GM21367 (cell line): ENCODE measurements at regions not wholly inside any gene's neighbourhood (a gene's known extent, or its start where the extent isn't known, plus 50 kb on each side); places are given as distances from the start of the nearest gene placed in this dataset.
A peak's percentile ranks its signal among the peaks of the same experiment; 100 is the strongest.
"Not testable (repeated sequence)": the region's sequence is repeated elsewhere in the genome, so short reads cannot be mapped to it uniquely, and the experiment has no call there.

Source experiments
- ATAC-seq: cut with Tn5 transposase; IDR thresholded peaks from one replicate; pipeline ENCODE4 v1.9.1; 2021; ENCODE audit not compliant: unreplicated experiment

DNA sequence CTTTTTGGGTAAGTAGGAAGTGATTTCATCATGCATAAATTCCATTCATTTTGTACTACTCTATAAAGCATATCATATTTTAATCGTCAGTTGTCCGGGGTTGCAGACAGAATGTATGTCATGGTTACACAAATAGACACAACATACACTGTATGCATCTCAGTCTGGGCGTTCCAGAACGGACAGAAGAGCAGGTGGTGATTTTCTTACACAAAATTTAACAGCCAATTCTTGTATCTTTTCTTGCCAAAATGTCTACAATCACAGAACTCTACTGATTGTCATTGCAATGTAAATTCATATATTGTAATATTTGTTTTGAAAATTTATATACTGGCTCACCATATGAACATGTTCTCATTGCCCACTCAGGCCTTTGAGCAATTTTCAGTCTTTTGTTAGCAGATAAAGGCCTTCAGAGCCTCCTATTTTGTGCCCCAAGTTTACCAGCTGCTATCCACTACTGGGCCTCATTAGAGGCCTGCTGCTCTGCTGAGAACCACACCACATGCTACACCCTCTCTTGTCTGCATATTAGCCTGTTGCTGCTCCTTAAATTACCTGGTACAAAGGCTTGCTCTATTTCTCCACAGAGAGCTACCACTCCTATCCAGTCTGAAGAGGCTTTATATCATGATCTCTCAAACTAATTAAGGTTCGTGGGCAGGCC lies 61.5 kb downstream of the PRDM13 start:
- no peak for ATAC-seq

DNA sequence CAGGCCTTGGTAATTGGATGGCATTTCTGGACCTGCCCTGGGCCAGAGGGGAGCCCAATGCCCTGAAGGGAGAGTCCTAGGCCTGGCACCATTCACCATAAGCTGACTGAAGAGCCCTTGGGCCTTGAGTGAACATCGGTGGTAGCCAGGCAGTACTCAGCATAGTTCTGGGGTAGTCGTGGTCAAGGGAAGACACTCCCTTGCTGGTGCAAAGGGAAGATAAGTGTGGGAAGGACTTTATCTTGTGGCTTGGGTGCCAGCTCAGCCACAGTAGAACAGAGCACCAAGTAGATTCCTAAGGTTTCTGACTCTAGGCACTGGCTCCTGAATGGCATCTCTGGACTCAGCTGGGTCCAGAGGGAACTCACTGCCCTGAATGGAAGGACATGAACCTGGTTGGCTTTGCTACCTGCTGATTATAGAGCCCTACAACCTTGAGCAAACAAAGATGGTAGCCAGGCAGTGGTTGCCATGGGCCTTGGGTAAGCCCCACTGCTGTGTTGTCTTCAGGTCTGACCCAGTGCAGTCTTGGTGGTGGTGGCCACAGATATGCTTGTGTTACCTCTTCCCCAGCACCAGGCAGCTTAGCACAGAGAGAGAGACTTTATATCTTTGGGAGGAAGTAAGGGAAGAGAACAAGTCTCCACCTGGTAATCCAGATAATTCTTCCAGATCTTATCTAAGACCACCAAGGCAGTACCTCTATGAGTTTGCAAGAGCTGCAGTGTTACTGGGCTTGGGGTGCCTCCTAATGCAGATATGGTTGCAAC lies 83.5 kb downstream of the PRDM13 start:
- ATAC-seq, result no peak

DNA sequence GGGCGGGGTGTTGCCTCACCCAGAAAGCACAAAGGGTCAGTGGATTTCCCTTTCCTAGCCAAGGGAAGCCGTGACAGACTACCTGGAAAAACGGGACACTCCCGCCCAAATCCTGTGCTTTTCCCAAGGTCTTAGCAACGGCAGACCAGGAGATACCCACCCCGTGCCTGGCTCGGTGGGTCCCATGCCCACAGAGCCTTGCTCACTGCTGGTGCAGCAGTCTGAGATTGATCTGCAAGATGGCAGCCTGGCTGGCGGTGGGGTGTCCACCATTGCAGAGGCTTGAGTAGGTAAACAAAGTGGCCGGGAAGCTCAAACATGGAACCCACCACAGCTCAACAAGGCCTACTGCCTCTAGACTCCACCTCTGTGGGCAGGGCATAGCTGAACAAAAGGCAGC lies 95.7 kb downstream of the PRDM13 start:
- ATAC-seq, result not testable (repeated sequence)

- no peak for ATAC-seq
These were observed 102.4 kb downstream of the PRDM13 start for GRCh38 chr6:99709062-99709461.

- ATAC-seq, result no peak
These were observed 104.7 kb downstream of the PRDM13 start for GRCh38 chr6:99711302-99711701.

- no peak for ATAC-seq
These were observed 105.3 kb downstream of the PRDM13 start for GRCh38 chr6:99711925-99712324.

GRCh38 chr6:99712519-99712918 lies 105.9 kb downstream of the PRDM13 start:
- ATAC-seq, result no peak

DNA sequence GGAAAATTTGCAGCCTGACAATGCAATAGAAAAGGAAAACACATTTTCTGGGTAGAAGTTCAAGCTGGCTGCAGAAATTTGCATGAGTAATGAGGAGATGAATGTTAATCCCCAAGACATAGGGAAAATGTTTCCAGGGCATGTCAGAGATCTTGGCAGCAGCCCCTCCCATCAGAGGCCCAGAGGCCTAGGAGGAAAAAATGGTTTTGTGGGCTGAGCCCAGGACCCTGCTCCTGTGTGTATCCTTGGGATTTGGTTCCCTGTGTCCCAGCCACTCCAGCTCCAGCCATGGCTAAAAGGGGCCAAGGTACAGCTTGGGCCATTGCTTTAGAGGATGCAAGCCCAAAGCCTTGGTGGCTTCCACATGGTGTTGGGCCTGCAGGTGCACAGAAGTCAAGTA lies 115.4 kb downstream of the PRDM13 start:
- ATAC-seq, result not testable (repeated sequence)

DNA sequence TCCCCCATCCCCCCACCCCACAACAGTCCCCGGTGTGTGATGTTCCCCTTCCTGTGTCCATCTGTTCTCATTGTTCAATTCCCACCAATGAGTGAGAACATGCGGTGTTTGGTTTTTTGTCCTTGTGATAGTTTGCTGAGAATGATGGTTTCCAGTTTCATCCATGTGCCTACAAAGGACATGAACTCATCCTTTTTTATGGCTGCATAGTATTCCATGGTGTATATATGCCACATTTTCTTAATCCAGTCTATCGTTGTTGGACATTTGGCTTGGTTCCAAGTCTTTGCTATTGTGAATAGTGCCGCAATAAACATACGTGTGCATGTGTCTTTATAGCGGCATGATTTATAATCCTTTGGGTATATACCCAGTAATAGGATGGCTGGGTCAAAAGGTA lies 123.6 kb downstream of the PRDM13 start:
- not testable (repeated sequence) for ATAC-seq

GRCh38 chr6:99736302-99736701 lies 129.7 kb downstream of the PRDM13 start:
- ATAC-seq, result no peak

GRCh38 chr6:99739526-99739925 lies 132.9 kb downstream of the PRDM13 start:
- ATAC-seq, result no peak

DNA sequence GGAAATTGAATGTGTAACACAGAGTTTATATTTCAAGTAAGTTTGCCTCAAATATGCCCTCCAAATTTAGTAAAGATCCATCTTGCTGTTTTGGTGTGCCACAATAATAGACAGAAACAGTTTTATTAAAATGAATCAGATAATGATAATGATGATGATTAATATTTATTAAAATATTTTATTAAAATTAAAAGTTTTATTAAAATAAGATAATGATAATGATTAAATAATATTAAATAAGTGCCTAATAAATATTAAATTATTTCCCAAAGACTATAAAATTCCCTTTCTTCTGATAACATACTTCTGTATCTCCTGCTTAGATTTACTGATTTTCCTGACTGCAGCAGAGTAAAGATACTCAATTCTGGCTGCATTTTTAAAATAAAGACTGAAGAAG lies 134.5 kb downstream of the PRDM13 start:
- ATAC-seq, result no peak

- ATAC-seq, result no peak
These were observed 137.0 kb downstream of the PRDM13 start for GRCh38 chr6:99743647-99744046.

DNA sequence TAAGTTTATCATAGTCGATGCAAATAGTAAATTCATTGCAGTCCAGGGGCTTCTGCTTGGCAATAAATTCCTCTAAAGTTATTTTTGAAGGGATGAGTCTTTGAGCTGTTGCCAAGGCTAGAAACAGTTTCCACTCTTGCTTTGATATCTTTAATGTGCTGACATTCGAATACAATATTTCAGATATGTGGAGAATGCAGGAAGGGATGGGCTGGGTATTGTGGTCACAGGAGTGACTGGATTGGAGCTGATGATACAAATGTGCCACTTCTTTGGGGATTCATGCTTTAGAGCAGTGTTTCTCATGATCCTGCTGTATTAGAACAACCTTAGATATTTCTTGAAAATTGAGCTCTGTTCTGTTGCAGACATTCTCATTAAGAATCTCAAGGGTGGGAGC lies 139.0 kb downstream of the PRDM13 start:
- no peak for ATAC-seq

DNA sequence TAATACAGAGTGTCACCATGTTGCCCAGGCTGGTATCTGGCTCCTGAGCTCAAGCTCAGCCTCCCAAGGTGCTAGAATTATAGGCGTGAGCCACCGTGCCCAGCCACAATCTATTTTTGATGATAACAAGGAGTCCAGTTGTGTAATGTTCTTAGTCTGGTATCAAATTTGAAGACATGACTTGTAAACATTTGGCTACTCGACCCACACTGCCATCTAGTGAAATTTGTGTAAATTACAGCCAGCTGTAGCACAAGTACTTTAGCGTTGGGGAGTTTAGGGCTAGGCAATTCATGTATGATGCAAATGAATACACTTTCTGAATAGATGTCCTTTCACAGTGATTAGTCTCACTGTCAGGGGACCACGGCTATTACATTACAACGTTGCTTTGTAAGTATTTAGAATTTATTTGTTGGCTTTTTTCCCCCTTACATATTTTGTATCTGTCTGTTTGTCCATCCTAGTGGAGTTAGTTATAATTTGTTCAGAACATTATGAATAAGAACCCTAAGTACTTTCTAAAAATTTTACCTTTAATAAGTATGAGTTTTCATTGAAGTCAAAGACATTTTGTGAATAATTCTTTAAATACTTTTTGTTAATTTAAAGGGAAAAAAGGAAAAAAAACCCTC lies 139.7 kb downstream of the PRDM13 start:
- peak; percentile 98 for ATAC-seq

DNA sequence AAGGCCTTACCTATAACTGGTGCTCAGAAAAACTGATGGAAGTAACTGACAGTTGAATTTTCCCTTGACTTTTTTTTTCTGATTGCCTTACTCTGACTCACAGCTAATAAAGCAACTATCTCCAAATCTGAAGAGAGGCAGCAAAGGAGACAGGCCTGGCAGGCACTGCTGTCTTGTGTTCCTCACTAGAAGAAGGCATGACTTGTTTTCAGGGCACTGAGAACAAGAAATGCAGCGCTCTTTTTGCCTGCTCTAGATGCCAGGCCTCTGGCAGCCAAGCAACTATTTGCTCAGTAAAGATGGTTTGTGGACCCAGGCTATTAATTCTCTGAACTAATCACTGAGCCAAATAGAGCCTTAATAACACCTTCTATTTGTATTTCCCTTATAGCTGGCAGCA lies 155.1 kb downstream of the PRDM13 start:
- no peak for ATAC-seq

DNA sequence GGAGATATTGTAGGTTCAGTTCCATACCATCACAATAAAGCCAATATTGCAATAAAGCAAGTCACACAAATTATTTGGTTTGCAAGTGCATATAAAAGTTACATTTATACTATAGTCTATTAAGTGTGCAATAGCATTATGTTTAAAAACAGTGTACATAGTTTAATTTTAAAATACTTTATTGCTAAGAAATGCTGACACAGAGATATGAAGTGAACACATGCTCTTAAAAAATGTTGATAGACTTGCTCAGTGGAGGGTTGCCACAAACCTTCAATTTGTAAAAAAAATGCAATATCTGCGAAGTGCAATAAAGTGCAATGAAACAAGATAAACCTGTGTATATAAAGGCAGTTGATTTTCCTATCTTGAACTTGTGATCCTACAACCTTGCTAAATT lies 161.5 kb downstream of the PRDM13 start:
- ATAC-seq, result no peak

DNA sequence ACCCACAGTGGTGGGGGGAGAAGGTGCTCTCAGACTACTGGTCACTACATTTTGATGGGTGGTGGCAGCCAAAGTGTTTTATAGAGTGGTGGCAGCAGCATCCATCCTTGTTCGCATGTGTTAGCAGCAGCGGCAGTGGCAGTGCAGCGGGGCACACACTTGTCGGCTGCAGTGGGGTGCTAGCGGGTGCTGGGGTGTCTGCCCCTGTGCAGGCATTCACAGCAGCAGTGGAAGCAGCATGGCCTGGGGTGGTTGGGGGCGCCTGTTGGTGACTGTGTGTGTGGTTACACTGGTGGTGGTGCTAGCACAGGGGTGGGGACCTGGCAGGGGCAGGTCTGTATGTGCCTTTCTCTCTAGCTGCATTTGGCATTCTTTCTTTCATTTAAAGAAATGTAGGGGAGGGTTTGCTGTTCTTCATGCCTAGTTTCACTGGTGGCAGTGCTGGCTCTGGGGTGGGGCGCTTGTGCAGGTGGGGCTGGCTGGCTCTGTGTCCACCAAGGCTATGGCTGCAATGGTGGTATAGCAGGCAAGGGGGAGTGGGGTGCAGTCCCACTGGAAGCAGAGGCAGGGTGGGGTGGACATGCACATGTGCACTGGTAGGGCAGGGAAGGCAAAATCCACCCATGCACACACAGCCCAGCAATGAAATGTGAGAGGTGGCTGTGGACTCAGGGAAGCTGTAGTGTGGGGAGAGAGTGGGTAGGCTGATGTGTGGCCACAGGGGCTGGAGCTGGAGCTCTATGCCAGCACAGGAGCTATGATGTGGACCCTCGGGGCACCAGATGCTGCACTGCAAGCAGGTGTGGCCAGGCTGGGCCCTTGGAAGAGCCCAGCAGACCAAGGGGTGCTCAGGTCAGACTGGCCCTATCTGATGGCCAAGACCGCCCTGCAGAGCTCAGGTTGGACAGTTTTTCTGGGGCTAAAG lies 173.3 kb downstream of the PRDM13 start:
- ATAC-seq, result no peak

DNA sequence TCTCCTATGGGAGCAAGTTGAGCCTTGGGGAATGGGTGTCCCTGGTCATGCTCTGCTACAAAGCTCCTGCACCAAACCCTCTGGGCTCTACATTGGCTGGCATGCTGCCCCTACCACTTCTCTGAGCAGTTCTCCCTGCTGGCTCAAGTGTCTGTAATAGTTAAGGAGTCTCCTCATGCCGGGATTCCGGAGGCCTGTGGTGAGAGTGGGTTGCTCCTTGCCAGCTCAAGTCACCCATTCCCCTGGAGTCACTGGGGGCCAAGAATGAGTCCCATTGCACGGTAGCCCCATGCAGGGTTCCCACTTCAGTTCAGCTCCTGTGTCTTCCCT lies 173.9 kb downstream of the PRDM13 start:
- no peak for ATAC-seq

- ATAC-seq, result no peak
These were observed 183.1 kb downstream of the PRDM13 start for GRCh38 chr6:99789767-99790166.

DNA sequence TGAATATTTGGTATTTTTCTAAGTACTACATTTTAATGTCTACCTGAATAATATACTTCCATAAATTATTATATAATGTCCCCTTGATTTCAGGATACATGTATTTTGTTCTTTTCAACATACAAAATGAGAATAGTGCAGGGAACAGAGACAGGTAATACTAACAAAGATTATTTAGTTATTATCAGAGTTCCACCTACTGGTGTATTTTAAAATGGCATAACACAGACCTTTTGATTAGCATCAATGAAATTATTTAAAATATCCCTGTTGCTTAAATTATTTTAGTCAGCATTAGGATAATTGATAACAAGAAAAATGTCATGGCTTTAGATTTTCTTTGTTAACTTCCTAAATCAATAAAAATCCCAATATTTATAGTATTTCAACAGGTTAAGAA lies 184.0 kb downstream of the PRDM13 start:
- no peak for ATAC-seq
